Endothelial cell of umbilical vein (primary cell): ENCODE measurements at regions not wholly inside any gene's neighbourhood (a gene's known extent, or its start where the extent isn't known, plus 50 kb on each side); places are given as distances from the start of the nearest gene placed in this dataset.

Experiments used
- EZH2 ChIP-seq: IDR thresholded peaks from 2 replicates; pipeline ENCODE4 v1.6.1; 2012; ENCODE audit warnings: borderline replicate concordance, low read depth, mild to moderate bottlenecking, moderate library complexity, low read length, inconsistent platforms; ENCODE audit not compliant: severe bottlenecking
- FOS ChIP-seq: IDR thresholded peaks from 2 replicates; pipeline ENCODE4 v1.6.1; 2011; ENCODE audit warnings: mild to moderate bottlenecking, low read length, moderate library complexity, borderline replicate concordance; ENCODE audit not compliant: insufficient read depth
- GATA2 ChIP-seq: IDR thresholded peaks from 2 replicates; pipeline ENCODE4 v1.7.0; 2011; ENCODE audit warnings: low read depth, mild to moderate bottlenecking, moderate library complexity, mixed read lengths, low read length; ENCODE audit not compliant: insufficient read length, insufficient read depth
- MYC ChIP-seq: IDR thresholded peaks from one replicate; pipeline ENCODE4 v1.6.1; 2011; ENCODE audit warnings: mild to moderate bottlenecking, low read depth, low read length
- POLR2A ChIP-seq: IDR thresholded peaks from 2 replicates; pipeline ENCODE4 v1.6.1; 2012; ENCODE audit warnings: low read depth, mild to moderate bottlenecking, control low read depth, low read length
- POLR2AphosphoS5 ChIP-seq: IDR thresholded peaks from 2 replicates; pipeline ENCODE4 v1.6.1; 2012; ENCODE audit warnings: low read depth, mild to moderate bottlenecking, control low read depth, low read length, moderate library complexity; ENCODE audit not compliant: insufficient read depth
- TF ChIP-seq, protein P1 (sequence below), 2 donors: IDR thresholded peaks; 1 replicate in 1 of 2; 2 replicates in 1 of 2; pipeline ENCODE4 v1.5.1; 2011; ENCODE audit warnings: low read length in 2 of 2, mild to moderate bottlenecking in 2 of 2, moderate library complexity in 2 of 2, control low read depth in 1 of 2, inconsistent platforms in 1 of 2, low read depth in 1 of 2; ENCODE audit not compliant: insufficient read depth in 1 of 2; ENCODE audit errors: extremely low read depth in 1 of 2
- TF ChIP-seq, protein P2 (sequence below): IDR thresholded peaks from 2 replicates; pipeline ENCODE4 v1.6.1; 2011; ENCODE audit not compliant: insufficient read depth, insufficient read length

DNA sequence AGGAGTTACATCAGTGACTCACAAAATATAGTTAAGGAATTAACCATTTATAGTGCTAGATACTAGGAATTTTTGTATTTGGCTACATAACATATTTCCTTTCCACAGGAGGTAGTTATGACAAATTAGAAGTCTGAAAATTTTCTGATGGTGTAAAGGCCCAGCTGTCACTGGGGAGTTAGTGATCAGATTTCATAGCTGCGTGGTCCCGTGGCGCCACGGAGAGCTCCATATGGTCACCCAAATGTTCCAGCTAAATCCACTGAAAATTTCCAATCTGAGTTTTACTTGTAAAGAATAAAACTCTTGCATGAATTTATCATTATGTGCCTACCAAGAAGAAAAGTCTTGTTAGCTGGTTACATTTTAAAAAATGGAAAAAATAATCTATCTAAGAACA is 368.9 kb upstream of the PLSCR5 start:
- TF ChIP-seq EZH2 (no peak), POLR2A (no peak), POLR2AphosphoS5 (no peak), MYC (no peak), FOS (no peak), GATA2 (no peak)
- TF ChIP-seq, protein P1, sequence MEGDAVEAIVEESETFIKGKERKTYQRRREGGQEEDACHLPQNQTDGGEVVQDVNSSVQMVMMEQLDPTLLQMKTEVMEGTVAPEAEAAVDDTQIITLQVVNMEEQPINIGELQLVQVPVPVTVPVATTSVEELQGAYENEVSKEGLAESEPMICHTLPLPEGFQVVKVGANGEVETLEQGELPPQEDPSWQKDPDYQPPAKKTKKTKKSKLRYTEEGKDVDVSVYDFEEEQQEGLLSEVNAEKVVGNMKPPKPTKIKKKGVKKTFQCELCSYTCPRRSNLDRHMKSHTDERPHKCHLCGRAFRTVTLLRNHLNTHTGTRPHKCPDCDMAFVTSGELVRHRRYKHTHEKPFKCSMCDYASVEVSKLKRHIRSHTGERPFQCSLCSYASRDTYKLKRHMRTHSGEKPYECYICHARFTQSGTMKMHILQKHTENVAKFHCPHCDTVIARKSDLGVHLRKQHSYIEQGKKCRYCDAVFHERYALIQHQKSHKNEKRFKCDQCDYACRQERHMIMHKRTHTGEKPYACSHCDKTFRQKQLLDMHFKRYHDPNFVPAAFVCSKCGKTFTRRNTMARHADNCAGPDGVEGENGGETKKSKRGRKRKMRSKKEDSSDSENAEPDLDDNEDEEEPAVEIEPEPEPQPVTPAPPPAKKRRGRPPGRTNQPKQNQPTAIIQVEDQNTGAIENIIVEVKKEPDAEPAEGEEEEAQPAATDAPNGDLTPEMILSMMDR (IDR thresholded peaks at IDR 0.05; ENCODE audit: extremely low read depth in 1 of 2, insufficient read depth in 1 of 2, low read depth in 1 of 2, low read length in 2 of 2), result no peak
- TF ChIP-seq, protein P2, sequence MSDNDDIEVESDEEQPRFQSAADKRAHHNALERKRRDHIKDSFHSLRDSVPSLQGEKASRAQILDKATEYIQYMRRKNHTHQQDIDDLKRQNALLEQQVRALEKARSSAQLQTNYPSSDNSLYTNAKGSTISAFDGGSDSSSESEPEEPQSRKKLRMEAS, result no peak
